GM20000 (cell line): ENCODE measurements at regions not wholly inside any gene's neighbourhood (a gene's known extent, or its start where the extent isn't known, plus 50 kb on each side); places are given as distances from the start of the nearest gene placed in this dataset.
"Not testable (repeated sequence)": the region's sequence is repeated elsewhere in the genome, so short reads cannot be mapped to it uniquely, and the experiment has no call there.

Source experiments
- DNase-seq: peaks from one replicate; pipeline ENCODE4 v3.0.0; 2012; ENCODE audit warnings: low spot score
- CTCF ChIP-seq: IDR thresholded peaks from 2 replicates; pipeline ENCODE4 v1.5.1; 2012; ENCODE audit warnings: mild to moderate bottlenecking, control low read depth; ENCODE audit errors: extremely low read depth, missing control alignments

- no peak for TF ChIP-seq CTCF
- no peak for DNase-seq
Measured at GRCh38 chrX:45566456-45566855, 365.8 kb upstream of the DIPK2B start.

- DNase-seq = no peak
- TF ChIP-seq CTCF = no peak
Measured at GRCh38 chrX:45557387-45557786, 356.7 kb upstream of the DIPK2B start.

- DNase-seq = no peak
- TF ChIP-seq CTCF = no peak
Measured at GRCh38 chrX:45554736-45555135, 354.1 kb upstream of the DIPK2B start.

- no peak for TF ChIP-seq CTCF
- no peak for DNase-seq
Measured at GRCh38 chrX:45553417-45553816, 352.7 kb upstream of the DIPK2B start.

- DNase-seq = not testable (repeated sequence)
Measured at GRCh38 chrX:45546697-45547096, 346.0 kb upstream of the DIPK2B start.

GRCh38 chrX:45540181-45540580 lies 339.5 kb upstream of the DIPK2B start:
- no peak for TF ChIP-seq CTCF
- DNase-seq = no peak

- no peak for TF ChIP-seq CTCF
Measured at GRCh38 chrX:45537936-45538335, 337.3 kb upstream of the DIPK2B start.

GRCh38 chrX:45527834-45528233 lies 327.2 kb upstream of the DIPK2B start:
- TF ChIP-seq CTCF = no peak
- DNase-seq = no peak

More at GRCh38 chrX:45537936-45538335, 337.3 kb upstream of the DIPK2B start:
- DNase-seq = no peak
